ENCODE measurements at regions not wholly inside any gene's neighbourhood (a gene's known extent, or its start where the extent isn't known, plus 50 kb on each side); places are given as distances from the start of the nearest gene placed in this dataset.

DNA sequence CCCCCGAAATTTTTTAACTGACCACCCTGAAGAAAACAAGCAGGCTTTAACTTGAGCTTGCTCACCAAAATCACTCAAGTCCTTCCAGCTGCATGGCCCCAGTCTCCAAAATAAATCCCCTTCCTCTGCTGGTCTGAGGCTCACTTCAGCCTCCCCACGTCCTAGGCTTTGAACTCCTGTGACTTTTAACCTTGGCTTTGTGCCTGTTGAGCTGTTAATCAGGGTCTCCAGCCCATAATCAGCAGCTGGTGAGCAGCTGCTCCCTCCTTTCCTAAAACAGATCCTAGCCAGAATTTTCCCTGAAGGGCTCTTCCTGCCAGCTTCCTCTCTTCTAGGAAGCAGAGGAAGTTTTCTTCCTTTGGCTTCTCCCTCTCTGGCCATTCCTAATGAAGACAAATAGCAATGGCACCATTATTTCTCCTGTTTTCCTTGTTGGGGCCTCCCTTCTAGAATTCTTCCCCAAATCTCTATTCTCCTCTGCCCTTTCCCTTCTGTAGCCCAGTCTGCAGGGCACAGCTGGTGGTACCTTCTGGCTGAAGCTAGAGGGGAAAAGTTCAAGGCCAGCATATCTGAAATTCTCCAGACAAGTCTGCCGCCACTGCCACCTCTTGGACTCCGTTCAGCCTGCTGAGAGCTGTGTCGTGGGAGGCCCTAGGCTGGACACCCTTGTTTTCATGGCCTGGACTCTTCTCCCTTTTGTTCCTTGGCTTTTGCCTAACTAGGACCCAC is 152.1 kb downstream of the NOC3L start:
- TF ChIP-seq, protein P1, sequence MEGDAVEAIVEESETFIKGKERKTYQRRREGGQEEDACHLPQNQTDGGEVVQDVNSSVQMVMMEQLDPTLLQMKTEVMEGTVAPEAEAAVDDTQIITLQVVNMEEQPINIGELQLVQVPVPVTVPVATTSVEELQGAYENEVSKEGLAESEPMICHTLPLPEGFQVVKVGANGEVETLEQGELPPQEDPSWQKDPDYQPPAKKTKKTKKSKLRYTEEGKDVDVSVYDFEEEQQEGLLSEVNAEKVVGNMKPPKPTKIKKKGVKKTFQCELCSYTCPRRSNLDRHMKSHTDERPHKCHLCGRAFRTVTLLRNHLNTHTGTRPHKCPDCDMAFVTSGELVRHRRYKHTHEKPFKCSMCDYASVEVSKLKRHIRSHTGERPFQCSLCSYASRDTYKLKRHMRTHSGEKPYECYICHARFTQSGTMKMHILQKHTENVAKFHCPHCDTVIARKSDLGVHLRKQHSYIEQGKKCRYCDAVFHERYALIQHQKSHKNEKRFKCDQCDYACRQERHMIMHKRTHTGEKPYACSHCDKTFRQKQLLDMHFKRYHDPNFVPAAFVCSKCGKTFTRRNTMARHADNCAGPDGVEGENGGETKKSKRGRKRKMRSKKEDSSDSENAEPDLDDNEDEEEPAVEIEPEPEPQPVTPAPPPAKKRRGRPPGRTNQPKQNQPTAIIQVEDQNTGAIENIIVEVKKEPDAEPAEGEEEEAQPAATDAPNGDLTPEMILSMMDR (IDR thresholded peaks at IDR 0.05): no peak
- TF ChIP-seq POLR2AphosphoS5 (IDR thresholded peaks at IDR 0.05) (no peak), POLR2A (IDR thresholded peaks at IDR 0.05) (no peak)
